ENCODE measurements at regions not wholly inside any gene's neighbourhood (a gene's known extent, or its start where the extent isn't known, plus 50 kb on each side); places are given as distances from the start of the nearest gene placed in this dataset.

DNA sequence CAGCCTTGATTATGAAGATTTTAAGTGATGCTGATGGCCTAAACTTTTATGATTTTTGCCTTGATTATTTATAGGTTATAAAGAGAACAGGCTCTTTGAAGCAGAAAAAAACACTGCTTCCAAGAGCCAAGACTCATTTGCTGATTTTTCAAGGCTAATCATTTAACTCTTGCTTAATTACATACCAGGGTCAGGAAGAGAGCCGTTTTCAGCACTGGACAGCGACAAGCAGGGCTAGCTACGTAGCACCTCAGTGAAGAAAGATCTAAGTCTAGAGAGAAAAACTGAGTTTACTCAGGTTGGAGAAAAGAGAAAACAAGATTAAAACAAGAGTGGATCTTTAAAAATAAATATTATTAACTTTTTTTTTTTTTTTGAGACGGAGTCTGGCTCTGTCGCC is 615.4 kb upstream of the B3GAT1 start:
- no TSS peak for BruUV-seq (replicated peaks)
- peak; percentile 65 for DNase-seq (ENCODE audit: unreplicated experiment)
- no peak overlapping the region for H3K4me3 Mint-ChIP-seq (ENCODE audit: unreplicated experiment)

DNA sequence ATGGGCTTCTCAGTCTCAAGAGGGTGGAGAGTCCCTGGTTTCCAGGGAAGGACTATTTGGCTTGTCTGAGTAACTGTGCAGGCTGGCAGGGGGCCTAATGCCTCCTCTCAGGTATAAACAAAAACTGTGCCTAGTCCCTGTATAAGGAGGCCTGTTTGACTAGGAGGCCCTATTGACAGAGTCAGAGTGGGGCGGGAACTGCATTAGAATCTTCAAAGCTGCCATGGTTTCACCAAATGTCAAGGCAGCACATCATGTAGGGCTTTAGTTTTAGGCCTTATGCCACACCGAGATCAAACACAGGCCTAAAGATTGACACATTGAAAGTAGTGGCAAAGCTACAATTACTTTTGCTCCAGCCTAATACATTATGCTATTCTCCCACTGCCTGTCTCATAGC is 611.5 kb upstream of the B3GAT1 start:
- TF ChIP-seq, protein P1, sequence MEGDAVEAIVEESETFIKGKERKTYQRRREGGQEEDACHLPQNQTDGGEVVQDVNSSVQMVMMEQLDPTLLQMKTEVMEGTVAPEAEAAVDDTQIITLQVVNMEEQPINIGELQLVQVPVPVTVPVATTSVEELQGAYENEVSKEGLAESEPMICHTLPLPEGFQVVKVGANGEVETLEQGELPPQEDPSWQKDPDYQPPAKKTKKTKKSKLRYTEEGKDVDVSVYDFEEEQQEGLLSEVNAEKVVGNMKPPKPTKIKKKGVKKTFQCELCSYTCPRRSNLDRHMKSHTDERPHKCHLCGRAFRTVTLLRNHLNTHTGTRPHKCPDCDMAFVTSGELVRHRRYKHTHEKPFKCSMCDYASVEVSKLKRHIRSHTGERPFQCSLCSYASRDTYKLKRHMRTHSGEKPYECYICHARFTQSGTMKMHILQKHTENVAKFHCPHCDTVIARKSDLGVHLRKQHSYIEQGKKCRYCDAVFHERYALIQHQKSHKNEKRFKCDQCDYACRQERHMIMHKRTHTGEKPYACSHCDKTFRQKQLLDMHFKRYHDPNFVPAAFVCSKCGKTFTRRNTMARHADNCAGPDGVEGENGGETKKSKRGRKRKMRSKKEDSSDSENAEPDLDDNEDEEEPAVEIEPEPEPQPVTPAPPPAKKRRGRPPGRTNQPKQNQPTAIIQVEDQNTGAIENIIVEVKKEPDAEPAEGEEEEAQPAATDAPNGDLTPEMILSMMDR (IDR thresholded peaks at IDR 0.05; ENCODE audit: unreplicated experiment): no peak
- intact Hi-C loops (cut with micrococcal nuclease): no loop called here
- Mint-ChIP-seq H3K27ac (ENCODE audit: low read depth, unreplicated experiment) (no peak overlapping the region), H3K4me3 (ENCODE audit: unreplicated experiment) (no peak overlapping the region), H3K9me3 (ENCODE audit: unreplicated experiment) (peaks cover 42% of the 10 kb centered on the region), H3K4me1 (ENCODE audit: insufficient read depth, unreplicated experiment) (no peaks in the 10 kb centered on the region), H3K36me3 (ENCODE audit: insufficient read depth, unreplicated experiment) (no peaks in the 10 kb centered on the region), H3K27me3 (ENCODE audit: insufficient read depth, unreplicated experiment) (no peaks in the 10 kb centered on the region)
- ChIA-PET POLR2A (interaction anchor here (0.5 kb wide), 1 partner anchor 31 kb away, joined by 3 read pairs; no protein-coding TSS in a partner anchor), CTCF (interaction anchor here (1.5 kb wide), 1 partner anchor 155 kb away, joined by 3 read pairs; no protein-coding TSS in a partner anchor)
- BruUV-seq (replicated peaks): no TSS peak
- DNase-seq (ENCODE audit: unreplicated experiment): no peak

More for the DNA sequence above, 615.4 kb upstream of the B3GAT1 start:
- Mint-ChIP-seq H3K36me3 (ENCODE audit: insufficient read depth, unreplicated experiment) (no peaks in the 10 kb centered on the region), H3K27ac (ENCODE audit: low read depth, unreplicated experiment) (no peak overlapping the region), H3K9me3 (ENCODE audit: unreplicated experiment) (peaks cover 23% of the 10 kb centered on the region), H3K4me1 (ENCODE audit: insufficient read depth, unreplicated experiment) (no peaks in the 10 kb centered on the region), H3K27me3 (ENCODE audit: insufficient read depth, unreplicated experiment) (no peaks in the 10 kb centered on the region)
- ChIA-PET POLR2A (no interaction called here), CTCF (no interaction called here)
- TF ChIP-seq, protein P1 (IDR thresholded peaks at IDR 0.05; ENCODE audit: unreplicated experiment): no peak
- intact Hi-C loops (cut with micrococcal nuclease): no loop called here

DNA sequence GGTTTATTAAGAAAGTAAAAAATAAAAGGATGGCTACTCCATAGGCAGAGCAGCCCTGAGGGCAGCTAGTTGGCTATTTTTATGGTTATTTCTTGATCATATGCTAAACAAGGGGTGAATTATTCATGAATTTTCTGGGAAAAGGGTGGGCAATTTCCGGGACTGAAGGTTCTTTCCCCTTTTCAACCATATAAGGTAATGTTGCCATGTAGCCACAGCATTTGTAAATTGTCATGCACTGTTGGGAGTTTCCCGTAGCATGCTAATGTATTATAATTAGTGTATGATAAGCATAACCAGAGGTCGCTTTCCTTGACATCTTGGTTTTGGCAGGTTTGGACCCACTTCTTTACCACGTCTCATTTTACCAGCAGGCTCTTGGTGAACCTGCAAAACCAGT is 610.4 kb upstream of the B3GAT1 start:
- H3K4me1 Mint-ChIP-seq (ENCODE audit: insufficient read depth, unreplicated experiment): no peaks in the 10 kb centered on the region
- no peaks in the 10 kb centered on the region for H3K36me3 Mint-ChIP-seq (ENCODE audit: insufficient read depth, unreplicated experiment)
- TF ChIP-seq, protein P1 (IDR thresholded peaks at IDR 0.05; ENCODE audit: unreplicated experiment): no peak
- no peak overlapping the region for H3K4me3 Mint-ChIP-seq (ENCODE audit: unreplicated experiment)
- BruUV-seq (replicated peaks): no TSS peak
- no peak overlapping the region for H3K27ac Mint-ChIP-seq (ENCODE audit: low read depth, unreplicated experiment)
- no peak for DNase-seq (ENCODE audit: unreplicated experiment)
- peaks cover 44% of the 10 kb centered on the region for H3K9me3 Mint-ChIP-seq (ENCODE audit: unreplicated experiment)
- POLR2A ChIA-PET: no interaction called here
- CTCF ChIA-PET: no interaction called here
- intact Hi-C loops (cut with micrococcal nuclease): no loop called here
- no peaks in the 10 kb centered on the region for H3K27me3 Mint-ChIP-seq (ENCODE audit: insufficient read depth, unreplicated experiment)

DNA sequence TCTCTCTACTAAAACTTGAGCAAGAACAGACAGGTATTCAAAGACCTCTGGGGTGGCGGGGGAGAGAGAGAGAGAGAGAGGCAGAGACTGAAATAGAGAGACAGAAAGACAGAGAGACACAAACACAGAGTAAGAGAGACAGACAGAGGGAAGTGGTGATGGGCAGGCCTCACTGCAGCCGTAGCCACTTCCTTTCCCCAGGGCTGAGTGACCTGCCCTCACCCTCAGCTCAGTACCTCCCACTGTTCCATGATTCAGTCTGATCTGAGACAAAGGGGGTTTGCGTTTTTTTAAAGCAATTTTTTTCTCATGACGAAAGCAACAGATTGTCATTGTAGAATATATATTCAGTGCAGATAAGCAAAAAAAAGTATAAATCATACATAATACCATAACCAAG is 607.9 kb upstream of the B3GAT1 start:
- intact Hi-C loops (cut with micrococcal nuclease): no loop called here
- H3K36me3 Mint-ChIP-seq (ENCODE audit: insufficient read depth, unreplicated experiment): no peaks in the 10 kb centered on the region
- no peaks in the 10 kb centered on the region for H3K27me3 Mint-ChIP-seq (ENCODE audit: insufficient read depth, unreplicated experiment)
- ChIA-PET POLR2A (no interaction called here), CTCF (interaction anchor here (0.7 kb wide), 1 partner anchor 1898 kb away, joined by 3 read pairs; no protein-coding TSS in a partner anchor)
- BruUV-seq (replicated peaks): no TSS peak
- H3K4me3 Mint-ChIP-seq (ENCODE audit: unreplicated experiment): no peak overlapping the region
- TF ChIP-seq, protein P1 (IDR thresholded peaks at IDR 0.05; ENCODE audit: unreplicated experiment): no peak
- no peak overlapping the region for H3K27ac Mint-ChIP-seq (ENCODE audit: low read depth, unreplicated experiment)
- H3K9me3 Mint-ChIP-seq (ENCODE audit: unreplicated experiment): peaks cover 39% of the 10 kb centered on the region
- DNase-seq (ENCODE audit: unreplicated experiment): no peak
- no peaks in the 10 kb centered on the region for H3K4me1 Mint-ChIP-seq (ENCODE audit: insufficient read depth, unreplicated experiment)

All from MCF 10A (cell line).